ENCODE measurements at regions not wholly inside any gene's neighbourhood (a gene's known extent, or its start where the extent isn't known, plus 50 kb on each side); places are given as distances from the start of the nearest gene placed in this dataset.

DNA sequence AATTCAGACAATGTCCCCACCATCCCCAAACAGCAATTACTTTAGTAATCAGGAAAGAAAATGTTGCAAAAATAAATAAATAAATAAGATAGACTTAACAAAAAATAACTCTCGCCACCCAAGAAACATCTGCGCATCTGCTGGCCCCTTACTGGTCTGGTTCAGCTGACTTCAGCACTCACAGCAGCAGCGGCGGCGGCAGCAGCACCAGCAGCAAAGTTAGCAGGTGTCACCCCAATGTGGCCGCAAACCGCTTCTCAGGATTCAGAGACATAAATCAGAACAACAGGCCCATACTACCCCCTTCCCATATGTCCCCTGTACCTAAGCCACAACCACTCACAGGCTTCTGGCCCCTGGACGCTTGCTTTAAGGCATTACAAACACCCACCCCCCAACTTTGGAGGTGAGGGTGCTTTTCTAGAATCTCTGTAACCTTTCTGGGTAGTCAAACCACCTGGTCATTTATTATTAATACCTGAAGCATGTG is 593.0 kb downstream of the BNC2 start:
- H3K27me3 ChIP-seq (ENCODE audit: insufficient read depth, low read length) = no peaks in the 10 kb centered on the region
- no peak overlapping the region for H3K56ac ChIP-seq (ENCODE audit: insufficient read length, low read depth, low read length)
- no peaks in the 10 kb centered on the region for H3K79me2 ChIP-seq (ENCODE audit: insufficient read depth, low read length)
- H3T11ph ChIP-seq (ENCODE audit: low read length) = no peak overlapping the region
- H3K4me1 ChIP-seq (ENCODE audit: insufficient read depth, low read length) = no peaks in the 10 kb centered on the region
- H4K8ac ChIP-seq (replicated peaks; ENCODE audit: insufficient read length, low read depth, low read length) = no peak overlapping the region
- H3K27ac ChIP-seq (ENCODE audit: insufficient read length, low read depth, low read length) = no peak overlapping the region
- no peak overlapping the region for H3K4me2 ChIP-seq (ENCODE audit: insufficient read depth, insufficient read length, low read length)
- no peaks in the 10 kb centered on the region for H3K23me2 ChIP-seq (ENCODE audit: insufficient read length, low read depth, low read length, poor library complexity, severe bottlenecking)
- Mint-ChIP-seq H3K27ac (no peak overlapping the region), H3K27me3 (ENCODE audit: low read depth) (no peaks in the 10 kb centered on the region), H3K36me3 (ENCODE audit: insufficient read depth in 1 of 3, low read depth in 3 of 3) (no peaks in the 10 kb centered on the region), H3K4me3 (no peak overlapping the region), H3K9me3 (no peaks in the 10 kb centered on the region), H3K4me1 (peaks cover 4% of the 10 kb centered on the region in 2 experiments)
- H3K18ac ChIP-seq (ENCODE audit: insufficient read length, low read depth, low read length) = no peak overlapping the region
- H4K91ac ChIP-seq (ENCODE audit: insufficient read length, low read depth, low read length) = no peak overlapping the region
- H4K20me1 ChIP-seq (ENCODE audit: control insufficient read depth, insufficient read depth, insufficient read length) = no peaks in the 10 kb centered on the region
- no peaks in the 10 kb centered on the region for H3K9me3 ChIP-seq (ENCODE audit: control insufficient read depth, low read depth, low read length)
- no peak overlapping the region for H3K4ac ChIP-seq (ENCODE audit: low read depth, low read length)
- H2BK12ac ChIP-seq (ENCODE audit: insufficient read length, low read depth, low read length) = no peak overlapping the region
- no peak overlapping the region for H2AFZ ChIP-seq (ENCODE audit: low read length)
- H2BK5ac ChIP-seq (ENCODE audit: insufficient read length, low read length) = no peak overlapping the region
- H3K9ac ChIP-seq (ENCODE audit: extremely low read depth, insufficient read length, low read length) = no peak overlapping the region
- WGBS (ENCODE audit: extremely low coverage, insufficient read length, low lambda C conversion rate) = no CpG with 5 or more reads among the region's 8 CpGs
- peak; percentile 15 for DNase-seq
- H2AK5ac ChIP-seq (ENCODE audit: insufficient read length, low read length) = no peak overlapping the region
- H3K79me1 ChIP-seq (ENCODE audit: insufficient read depth, low read depth, low read length, poor library complexity, severe bottlenecking) = no peaks in the 10 kb centered on the region
- TF ChIP-seq CTCF (conservative IDR thresholded peaks at IDR 0.05) = no peak
- H2BK20ac ChIP-seq (ENCODE audit: low read depth, low read length, poor library complexity, severe bottlenecking) = no peak overlapping the region
- H3K23ac ChIP-seq (ENCODE audit: insufficient read length, low read depth, low read length) = no peak overlapping the region
- no peak overlapping the region for H2BK120ac ChIP-seq (ENCODE audit: low read depth, low read length, poor library complexity, severe bottlenecking)
- H2BK15ac ChIP-seq (ENCODE audit: low read depth, low read length) = no peak overlapping the region
- H3K14ac ChIP-seq (ENCODE audit: insufficient read depth, low read length) = no peak overlapping the region
- no peak overlapping the region for H4K5ac ChIP-seq (ENCODE audit: insufficient read length, low read depth, low read length)
